ENCODE measurements at regions not wholly inside any gene's neighbourhood (a gene's known extent, or its start where the extent isn't known, plus 50 kb on each side); places are given as distances from the start of the nearest gene placed in this dataset.

DNA sequence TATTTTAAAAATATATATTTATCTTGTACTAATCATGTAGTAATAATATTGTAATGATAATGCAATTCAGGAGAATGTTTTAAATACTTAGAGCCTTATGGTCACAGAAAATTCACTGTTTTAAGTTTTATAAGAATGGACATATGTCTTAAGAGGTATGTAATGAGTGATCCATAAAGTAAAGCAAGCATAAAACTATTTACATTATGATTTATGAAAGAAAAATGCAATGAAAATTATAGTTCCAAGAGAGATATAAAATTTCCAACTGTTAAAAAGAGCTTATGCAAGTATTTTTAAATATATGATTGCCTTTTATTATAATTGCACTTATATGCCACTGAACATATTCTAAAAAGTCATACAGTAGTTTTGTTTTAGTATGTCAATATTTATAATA is 157.5 kb upstream of the TARS1 start:
- TF ChIP-seq, protein P1, sequence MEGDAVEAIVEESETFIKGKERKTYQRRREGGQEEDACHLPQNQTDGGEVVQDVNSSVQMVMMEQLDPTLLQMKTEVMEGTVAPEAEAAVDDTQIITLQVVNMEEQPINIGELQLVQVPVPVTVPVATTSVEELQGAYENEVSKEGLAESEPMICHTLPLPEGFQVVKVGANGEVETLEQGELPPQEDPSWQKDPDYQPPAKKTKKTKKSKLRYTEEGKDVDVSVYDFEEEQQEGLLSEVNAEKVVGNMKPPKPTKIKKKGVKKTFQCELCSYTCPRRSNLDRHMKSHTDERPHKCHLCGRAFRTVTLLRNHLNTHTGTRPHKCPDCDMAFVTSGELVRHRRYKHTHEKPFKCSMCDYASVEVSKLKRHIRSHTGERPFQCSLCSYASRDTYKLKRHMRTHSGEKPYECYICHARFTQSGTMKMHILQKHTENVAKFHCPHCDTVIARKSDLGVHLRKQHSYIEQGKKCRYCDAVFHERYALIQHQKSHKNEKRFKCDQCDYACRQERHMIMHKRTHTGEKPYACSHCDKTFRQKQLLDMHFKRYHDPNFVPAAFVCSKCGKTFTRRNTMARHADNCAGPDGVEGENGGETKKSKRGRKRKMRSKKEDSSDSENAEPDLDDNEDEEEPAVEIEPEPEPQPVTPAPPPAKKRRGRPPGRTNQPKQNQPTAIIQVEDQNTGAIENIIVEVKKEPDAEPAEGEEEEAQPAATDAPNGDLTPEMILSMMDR (IDR thresholded peaks at IDR 0.05; ENCODE audit: control insufficient read depth, insufficient read depth, low read depth, low read length, missing control alignments), result no peak
- no peak for DNase-seq (ENCODE audit: low read depth)
- H3K4me3 ChIP-seq (ENCODE audit: control insufficient read depth, low read depth, low read length), result no peak overlapping the region

DNA sequence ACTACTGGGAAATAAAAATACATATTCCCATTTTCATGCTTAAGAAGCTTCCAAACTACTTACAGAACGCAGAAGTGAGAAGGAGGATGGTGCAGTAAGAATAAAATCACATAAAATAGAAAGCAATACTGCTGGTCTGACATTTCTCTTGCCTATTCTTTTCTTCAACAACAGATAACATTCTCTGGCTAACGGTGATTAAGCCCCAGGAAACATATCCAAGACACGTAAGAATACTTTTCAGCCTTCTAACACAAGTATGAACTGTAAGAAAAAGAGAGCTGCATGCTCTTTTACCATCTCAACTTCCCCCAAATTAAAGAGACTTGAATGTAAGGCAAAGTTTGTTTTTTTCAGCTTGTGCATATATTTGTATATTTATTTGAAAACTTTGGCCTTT is 156.1 kb upstream of the TARS1 start:
- TF ChIP-seq, protein P1 (IDR thresholded peaks at IDR 0.05; ENCODE audit: control insufficient read depth, insufficient read depth, low read depth, low read length, missing control alignments), result no peak
- DNase-seq (ENCODE audit: low read depth), result no peak
- H3K4me3 ChIP-seq (ENCODE audit: control insufficient read depth, low read depth, low read length), result no peak overlapping the region

GRCh38 chr5:33287242-33287641 is 153.5 kb upstream of the TARS1 start:
- TF ChIP-seq, protein P1 (IDR thresholded peaks at IDR 0.05; ENCODE audit: control insufficient read depth, insufficient read depth, low read depth, low read length, missing control alignments), result no peak
- no peak overlapping the region for H3K4me3 ChIP-seq (ENCODE audit: control insufficient read depth, low read depth, low read length)
- no peak for DNase-seq (ENCODE audit: low read depth)

DNA sequence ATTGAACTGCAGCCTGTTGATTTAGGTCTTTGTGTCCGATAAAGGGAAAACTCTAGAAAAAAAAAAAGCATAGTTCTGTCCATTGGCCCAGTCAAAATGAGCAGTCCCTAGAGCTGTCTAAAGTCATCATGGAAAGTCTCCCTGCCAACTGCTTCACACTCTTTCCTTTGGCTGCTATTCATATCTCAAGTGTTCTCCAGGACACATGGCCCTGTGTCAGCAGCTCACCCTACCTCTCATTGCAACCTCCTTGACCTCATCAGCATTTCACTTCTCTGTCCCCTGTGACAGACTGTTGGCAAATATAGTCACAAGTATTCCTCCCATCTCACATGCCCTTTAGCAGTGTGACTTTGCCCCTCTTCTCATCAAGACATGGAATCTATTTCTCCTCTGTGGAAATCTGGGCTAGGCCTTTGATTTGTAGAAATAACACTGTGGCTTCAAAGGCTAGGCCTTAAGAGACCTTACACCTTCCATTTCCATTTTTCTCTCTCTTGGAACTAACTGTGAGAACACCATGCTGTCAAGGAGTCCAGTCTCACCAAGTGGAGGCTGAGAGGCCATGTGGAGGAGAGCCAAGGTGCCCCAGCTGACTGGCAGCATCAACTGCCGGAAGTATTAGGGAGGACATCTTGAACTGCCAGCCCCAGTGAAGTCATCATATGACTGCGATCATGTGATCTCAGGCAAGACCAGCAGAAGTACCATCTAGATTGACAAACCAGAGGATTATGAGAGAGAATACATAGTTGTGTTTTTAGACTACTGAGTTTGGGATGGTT is 149.4 kb upstream of the TARS1 start:
- H3K4me3 ChIP-seq (ENCODE audit: control insufficient read depth, low read depth, low read length), result no peak overlapping the region
- no peak for DNase-seq (ENCODE audit: low read depth)
- TF ChIP-seq, protein P1 (IDR thresholded peaks at IDR 0.05; ENCODE audit: control insufficient read depth, insufficient read depth, low read depth, low read length, missing control alignments), result no peak

DNA sequence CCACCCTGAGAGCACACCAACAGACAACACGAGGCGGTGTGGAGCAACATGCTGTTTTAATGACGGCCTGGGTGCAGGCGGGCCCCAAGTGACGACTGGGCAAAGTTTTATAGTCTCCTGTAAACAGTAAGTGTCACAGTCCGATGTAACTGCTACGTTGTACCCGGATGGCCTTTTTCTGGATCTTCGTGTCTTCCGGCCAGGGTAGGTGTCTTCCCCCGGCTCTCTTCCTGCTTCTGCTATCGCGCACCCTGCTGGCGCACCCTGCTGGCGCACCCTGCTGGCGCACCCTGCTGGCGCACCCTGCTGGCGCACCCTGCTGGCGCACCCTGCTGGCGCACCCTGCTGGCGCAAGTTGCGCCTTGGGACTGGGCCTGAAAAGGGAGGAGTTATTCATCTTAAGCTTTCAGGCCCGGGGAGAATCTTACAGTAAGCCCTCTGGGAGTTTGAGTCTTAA is 143.0 kb upstream of the TARS1 start:
- no peak for DNase-seq (ENCODE audit: low read depth)
- no peak overlapping the region for H3K4me3 ChIP-seq (ENCODE audit: control insufficient read depth, low read depth, low read length)
- TF ChIP-seq, protein P1 (IDR thresholded peaks at IDR 0.05; ENCODE audit: control insufficient read depth, insufficient read depth, low read depth, low read length, missing control alignments), result no peak

DNA sequence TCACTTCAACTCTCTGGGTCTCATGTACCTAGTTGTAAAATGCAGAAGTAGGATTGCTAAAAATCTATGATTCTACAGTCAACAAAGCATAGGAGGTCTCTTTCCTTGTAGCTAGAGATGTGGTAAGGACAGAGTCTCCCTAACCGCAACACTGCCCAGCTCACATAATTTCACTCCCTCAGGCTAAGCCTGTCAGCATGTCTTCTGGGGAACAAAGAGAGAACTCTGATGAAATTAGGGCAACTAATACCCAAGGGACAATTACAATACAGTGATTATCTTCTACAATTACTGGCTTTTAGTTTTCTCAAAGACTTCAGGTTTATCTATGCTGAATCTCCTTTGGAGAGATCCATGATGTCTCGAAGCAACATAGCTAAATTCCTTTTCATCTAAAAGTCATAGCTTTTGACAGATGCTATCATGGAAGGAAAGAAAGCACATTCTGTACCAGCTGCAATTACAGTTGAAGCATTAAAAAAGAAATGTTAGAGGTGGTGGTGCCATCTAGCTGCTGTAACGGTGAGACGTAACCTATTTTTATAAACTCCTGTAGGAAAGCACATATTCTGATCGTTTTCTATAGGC is 141.1 kb upstream of the TARS1 start:
- DNase-seq (ENCODE audit: low read depth), result no peak
- TF ChIP-seq, protein P1 (IDR thresholded peaks at IDR 0.05; ENCODE audit: control insufficient read depth, insufficient read depth, low read depth, low read length, missing control alignments), result peak; percentile 41

More for the DNA sequence above, 141.1 kb upstream of the TARS1 start:
- H3K4me3 ChIP-seq (ENCODE audit: control insufficient read depth, low read depth, low read length), result no peak overlapping the region
